GM18868 (cell line): ENCODE measurements at regions not wholly inside any gene's neighbourhood (a gene's known extent, or its start where the extent isn't known, plus 50 kb on each side); places are given as distances from the start of the nearest gene placed in this dataset.

Experiments
- ATAC-seq: cut with Tn5 transposase; IDR thresholded peaks from one replicate; pipeline ENCODE4 v1.9.1; 2021; ENCODE audit warnings: mild to moderate bottlenecking, moderate library complexity; ENCODE audit not compliant: unreplicated experiment

GRCh38 chr15:70556779-70557178 is 206.6 kb downstream of the UACA start:
- no peak for ATAC-seq

DNA sequence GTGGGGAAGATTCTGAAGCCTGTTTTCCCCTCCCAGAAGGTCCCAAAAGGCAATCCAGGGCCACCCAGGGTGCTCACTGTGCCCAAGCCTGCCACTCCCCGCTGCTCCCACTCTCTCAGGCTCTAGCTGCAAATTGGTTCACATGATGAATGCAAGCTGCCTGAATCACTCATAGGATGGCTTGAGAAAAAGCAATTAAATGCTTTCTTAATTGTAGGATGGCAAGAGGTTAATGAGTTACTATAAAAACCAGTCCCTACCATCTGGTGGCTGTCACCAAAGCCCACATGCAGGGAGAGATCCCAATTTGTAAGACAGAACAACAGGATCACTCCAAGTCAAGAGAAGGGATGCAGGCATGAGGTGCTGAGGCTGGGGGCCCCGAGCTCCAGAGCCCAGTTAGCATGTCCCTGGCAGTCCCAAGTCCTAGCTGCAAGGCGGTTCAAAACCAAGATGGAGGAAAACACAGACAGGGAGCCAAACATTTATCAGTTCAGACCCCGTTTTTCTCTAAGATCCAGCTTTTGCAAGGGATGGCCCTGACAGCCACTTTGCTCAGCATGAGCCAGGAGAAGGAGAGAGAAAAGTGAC is 207.1 kb downstream of the UACA start:
- no peak for ATAC-seq

DNA sequence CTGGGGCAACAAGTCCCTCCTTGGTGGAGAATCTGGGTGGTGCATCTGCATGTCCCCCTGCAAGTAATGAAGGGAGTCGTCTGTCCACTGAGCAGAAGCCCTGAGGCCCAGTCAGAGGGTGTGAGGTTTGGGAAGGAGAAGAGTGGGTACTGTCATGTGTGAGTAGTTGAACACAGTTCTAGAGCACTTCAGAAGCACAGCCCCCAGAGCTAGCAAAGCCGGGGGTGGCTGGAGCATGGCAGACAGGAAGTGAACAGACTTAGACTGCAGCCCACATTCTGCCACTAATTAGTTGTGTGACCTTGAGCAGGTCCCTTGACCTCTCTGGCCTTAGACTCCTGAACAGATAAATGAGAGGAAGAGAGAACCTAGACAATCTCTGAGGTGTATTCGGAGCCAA is 207.6 kb downstream of the UACA start:
- no peak for ATAC-seq

DNA sequence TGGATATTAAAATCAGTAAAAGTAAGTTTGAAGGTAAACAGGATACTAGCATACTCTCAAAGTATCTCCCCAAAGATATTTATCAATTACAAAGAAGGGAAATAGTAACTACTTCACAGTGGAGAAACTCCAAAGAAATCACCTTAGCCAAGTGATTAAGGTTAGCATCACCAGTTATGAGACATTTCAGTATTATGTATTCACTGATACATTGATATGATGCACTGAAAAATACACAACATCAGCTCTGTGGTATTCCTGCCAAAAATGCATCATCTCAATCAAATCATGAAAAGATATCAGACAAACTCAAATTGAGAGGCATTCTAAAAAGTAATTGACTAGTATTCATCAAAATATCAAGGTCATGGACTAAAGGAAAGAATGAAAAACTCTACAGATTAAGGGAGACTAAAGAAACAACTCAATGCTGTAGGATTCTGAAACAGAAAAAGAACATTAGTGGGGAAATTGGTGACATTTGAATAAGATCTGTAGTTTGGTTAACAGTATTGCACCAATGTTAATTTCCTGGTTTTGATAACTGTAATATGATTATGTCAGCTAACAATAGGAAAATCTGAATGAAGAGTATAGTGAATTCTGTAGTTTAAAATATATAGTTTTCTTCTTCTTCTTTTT is 215.4 kb downstream of the UACA start:
- ATAC-seq, result no peak

GRCh38 chr15:70545526-70545925 is 217.8 kb downstream of the UACA start:
- ATAC-seq, result no peak

GRCh38 chr15:70541511-70541910 is 221.8 kb downstream of the UACA start:
- no peak for ATAC-seq

GRCh38 chr15:70539912-70540530 is 223.3 kb downstream of the UACA start:
- ATAC-seq, result no peak

- ATAC-seq, result no peak
Observed at GRCh38 chr15:70539409-70539808, 223.9 kb downstream of the UACA start.

GRCh38 chr15:70538278-70538677 is 225.1 kb downstream of the UACA start:
- no peak for ATAC-seq

- ATAC-seq, result no peak
Observed at GRCh38 chr15:70535955-70536338, 227.4 kb downstream of the UACA start.

GRCh38 chr15:70535071-70535954 is 228.0 kb downstream of the UACA start:
- ATAC-seq, result no peak

GRCh38 chr15:70533931-70534742 is 229.2 kb downstream of the UACA start:
- ATAC-seq, result no peak

GRCh38 chr15:70532531-70533186 is 230.7 kb downstream of the UACA start:
- ATAC-seq, result no peak

GRCh38 chr15:70531576-70531975 is 231.8 kb downstream of the UACA start:
- ATAC-seq, result no peak

DNA sequence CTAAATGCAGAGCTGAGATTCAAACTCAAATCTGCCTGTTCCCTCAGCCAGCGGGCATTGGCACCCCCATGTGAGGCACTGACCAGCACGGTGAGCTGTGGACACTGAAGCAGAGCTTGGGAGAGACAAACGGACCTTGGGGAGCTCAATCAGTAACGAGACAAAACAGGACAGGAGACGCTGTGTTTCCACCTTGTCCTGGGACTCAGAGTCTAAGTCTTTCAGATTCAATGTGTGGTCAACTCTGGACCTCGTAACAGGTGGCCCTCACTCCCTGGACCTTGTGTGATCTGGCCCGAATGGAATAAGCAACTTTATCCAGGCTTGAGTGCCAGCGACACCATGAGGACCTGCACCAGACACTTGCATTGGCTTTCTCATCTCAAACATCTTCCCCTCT is 232.5 kb downstream of the UACA start:
- ATAC-seq, result no peak

DNA sequence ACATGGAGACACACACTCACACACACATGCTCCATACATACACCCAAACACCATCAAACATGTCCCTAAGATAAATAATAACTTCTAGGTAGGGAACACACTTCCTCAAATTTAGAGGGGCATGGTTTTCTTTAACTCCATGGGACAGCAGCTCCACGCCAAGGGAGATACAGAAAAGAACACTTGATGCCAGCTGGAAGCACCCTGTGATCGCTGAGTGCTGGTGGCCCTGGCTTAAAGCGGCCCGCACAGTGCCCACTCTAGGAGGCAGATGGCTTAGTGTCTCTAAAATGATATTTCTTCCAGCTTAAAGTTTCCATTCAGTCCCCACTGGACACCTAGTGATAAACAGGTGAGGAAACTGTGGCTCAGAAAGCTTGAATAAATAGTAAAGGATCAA is 232.9 kb downstream of the UACA start:
- ATAC-seq, result no peak

DNA sequence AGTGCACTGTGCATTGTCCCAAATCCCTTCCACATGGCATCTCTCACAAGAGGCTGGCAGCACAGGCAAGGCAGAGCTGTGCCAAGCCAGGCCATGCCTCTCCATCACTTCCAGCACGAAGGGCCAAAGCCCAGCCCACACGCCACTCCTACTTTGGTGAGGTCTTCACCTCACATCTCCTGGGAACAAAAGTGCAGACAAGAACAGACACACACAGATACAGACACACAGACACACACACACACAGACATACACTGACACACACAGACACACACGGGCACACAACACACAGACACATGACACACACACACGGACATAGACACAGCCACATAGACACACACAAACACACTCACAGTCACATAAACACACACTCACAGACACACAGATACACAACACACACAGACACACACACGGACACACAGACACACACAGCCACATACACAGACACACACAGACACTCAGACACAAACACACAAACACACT is 233.3 kb downstream of the UACA start:
- ATAC-seq, result no peak

GRCh38 chr15:70528816-70529215 is 234.5 kb downstream of the UACA start:
- no peak for ATAC-seq

DNA sequence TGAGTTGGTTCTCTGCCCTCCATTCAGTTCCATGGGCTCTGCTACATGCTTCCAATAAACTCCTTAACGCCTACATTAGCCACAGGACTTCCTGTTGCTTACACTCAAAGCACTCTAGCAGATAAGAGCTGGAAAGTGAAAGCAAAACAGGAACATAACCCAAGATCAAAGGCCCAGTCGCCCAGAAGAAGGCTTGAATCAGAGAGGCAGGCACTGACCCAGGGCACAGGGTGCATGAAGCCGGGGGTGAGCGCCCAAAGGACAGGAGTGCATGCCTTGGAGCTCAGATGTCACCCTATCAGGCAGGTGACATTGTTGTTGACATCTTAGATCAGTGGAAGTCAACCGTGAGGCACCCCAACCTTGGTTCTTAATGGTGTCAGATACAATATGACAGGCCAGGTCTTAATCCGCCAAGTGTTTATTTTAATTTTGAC is 235.1 kb downstream of the UACA start:
- ATAC-seq, result peak; percentile 85

GRCh38 chr15:70526974-70527325 is 236.4 kb downstream of the UACA start:
- ATAC-seq, result no peak
